Osteoblast (primary cell): ENCODE measurements at regions not wholly inside any gene's neighbourhood (a gene's known extent, or its start where the extent isn't known, plus 50 kb on each side); places are given as distances from the start of the nearest gene placed in this dataset.

Experiments
- DNase-seq: peaks from one replicate; pipeline ENCODE4 v3.0.0; 2011; ENCODE audit warnings: low spot score, mixed read lengths; ENCODE audit not compliant: insufficient read length; ENCODE audit errors: missing footprints
- H2AFZ ChIP-seq: 2 replicates; pipeline ENCODE4 v1.6.0; 2011; ENCODE audit warnings: mild to moderate bottlenecking, low read length
- H3K27ac ChIP-seq: 2 replicates; pipeline ENCODE4 v1.5.1; 2011; ENCODE audit warnings: mild to moderate bottlenecking, low read depth, low read length, moderate library complexity
- H3K27me3 ChIP-seq: 2 replicates; pipeline ENCODE4 v1.6.0; 2012; ENCODE audit warnings: mild to moderate bottlenecking, control low read depth, inconsistent platforms, low read length, moderate library complexity; ENCODE audit not compliant: insufficient read depth
- H3K36me3 ChIP-seq: 2 replicates; pipeline ENCODE4 v1.5.1; 2011; ENCODE audit warnings: mild to moderate bottlenecking, low read length, control low read depth, moderate library complexity; ENCODE audit not compliant: insufficient read depth
- H3K4me1 ChIP-seq: 2 replicates; pipeline ENCODE4 v1.5.1; 2011; ENCODE audit warnings: mild to moderate bottlenecking, low read length, control low read depth, moderate library complexity; ENCODE audit not compliant: insufficient read depth
- H3K4me2 ChIP-seq: 2 replicates; pipeline ENCODE4 v1.6.0; 2011; ENCODE audit warnings: mild to moderate bottlenecking, low read length; ENCODE audit not compliant: insufficient read depth
- H3K4me3 ChIP-seq: fragments of 200-600 bp; sonication (generic); 3 replicates; pipeline ENCODE4 v1.5.1; 2012; ENCODE audit warnings: mild to moderate bottlenecking, low read length, inconsistent platforms; ENCODE audit not compliant: insufficient read depth
- H3K79me2 ChIP-seq: 2 replicates; pipeline ENCODE4 v1.6.0; 2012; ENCODE audit warnings: mild to moderate bottlenecking, low read length, control low read depth, inconsistent platforms; ENCODE audit not compliant: insufficient read depth
- H3K9me3 ChIP-seq: 2 replicates; pipeline ENCODE4 v1.5.1; 2011; ENCODE audit warnings: low read depth, low read length, control low read depth
- H4K20me1 ChIP-seq: 2 replicates; pipeline ENCODE4 v1.6.0; 2012; ENCODE audit warnings: mild to moderate bottlenecking, low read length, control low read depth; ENCODE audit not compliant: insufficient read depth
- TF ChIP-seq, protein P1 (sequence below): IDR thresholded peaks from 2 replicates; pipeline ENCODE4 v1.5.1; 2011; ENCODE audit warnings: mild to moderate bottlenecking, low read depth, low read length, moderate library complexity; ENCODE audit errors: extremely low read depth

GRCh38 chr6:122107256-122107852, 292.1 kb upstream of the HSF2 start:
- no peaks in the 10 kb centered on the region for H3K36me3 ChIP-seq
- no peaks in the 10 kb centered on the region for H3K27me3 ChIP-seq
- DNase-seq, result no peak
- TF ChIP-seq, protein P1, sequence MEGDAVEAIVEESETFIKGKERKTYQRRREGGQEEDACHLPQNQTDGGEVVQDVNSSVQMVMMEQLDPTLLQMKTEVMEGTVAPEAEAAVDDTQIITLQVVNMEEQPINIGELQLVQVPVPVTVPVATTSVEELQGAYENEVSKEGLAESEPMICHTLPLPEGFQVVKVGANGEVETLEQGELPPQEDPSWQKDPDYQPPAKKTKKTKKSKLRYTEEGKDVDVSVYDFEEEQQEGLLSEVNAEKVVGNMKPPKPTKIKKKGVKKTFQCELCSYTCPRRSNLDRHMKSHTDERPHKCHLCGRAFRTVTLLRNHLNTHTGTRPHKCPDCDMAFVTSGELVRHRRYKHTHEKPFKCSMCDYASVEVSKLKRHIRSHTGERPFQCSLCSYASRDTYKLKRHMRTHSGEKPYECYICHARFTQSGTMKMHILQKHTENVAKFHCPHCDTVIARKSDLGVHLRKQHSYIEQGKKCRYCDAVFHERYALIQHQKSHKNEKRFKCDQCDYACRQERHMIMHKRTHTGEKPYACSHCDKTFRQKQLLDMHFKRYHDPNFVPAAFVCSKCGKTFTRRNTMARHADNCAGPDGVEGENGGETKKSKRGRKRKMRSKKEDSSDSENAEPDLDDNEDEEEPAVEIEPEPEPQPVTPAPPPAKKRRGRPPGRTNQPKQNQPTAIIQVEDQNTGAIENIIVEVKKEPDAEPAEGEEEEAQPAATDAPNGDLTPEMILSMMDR, result no peak
- no peaks in the 10 kb centered on the region for H3K4me1 ChIP-seq
- no peak overlapping the region for H3K4me2 ChIP-seq
- no peak overlapping the region for H2AFZ ChIP-seq
- H3K9me3 ChIP-seq, result no peaks in the 10 kb centered on the region
- no peak overlapping the region for H3K27ac ChIP-seq
- H3K4me3 ChIP-seq, result no peak overlapping the region
- H3K79me2 ChIP-seq, result no peaks in the 10 kb centered on the region
- H4K20me1 ChIP-seq, result no peaks in the 10 kb centered on the region

GRCh38 chr6:122109075-122109474, 290.4 kb upstream of the HSF2 start:
- no peak overlapping the region for H2AFZ ChIP-seq
- TF ChIP-seq, protein P1, result no peak
- H3K27me3 ChIP-seq, result no peaks in the 10 kb centered on the region
- DNase-seq, result no peak
- no peak overlapping the region for H3K4me2 ChIP-seq
- no peaks in the 10 kb centered on the region for H3K36me3 ChIP-seq
- no peaks in the 10 kb centered on the region for H3K9me3 ChIP-seq
- H3K79me2 ChIP-seq, result no peaks in the 10 kb centered on the region
- H3K4me3 ChIP-seq, result no peak overlapping the region
- no peaks in the 10 kb centered on the region for H3K4me1 ChIP-seq
- no peak overlapping the region for H3K27ac ChIP-seq
- H4K20me1 ChIP-seq, result no peaks in the 10 kb centered on the region

- no peak overlapping the region for H2AFZ ChIP-seq
- H3K9me3 ChIP-seq, result no peaks in the 10 kb centered on the region
- H3K27me3 ChIP-seq, result no peaks in the 10 kb centered on the region
- no peaks in the 10 kb centered on the region for H3K36me3 ChIP-seq
- H3K27ac ChIP-seq, result no peak overlapping the region
- DNase-seq, result no peak
- no peaks in the 10 kb centered on the region for H3K4me1 ChIP-seq
- H4K20me1 ChIP-seq, result no peaks in the 10 kb centered on the region
- no peak overlapping the region for H3K4me2 ChIP-seq
- H3K4me3 ChIP-seq, result no peak overlapping the region
- H3K79me2 ChIP-seq, result no peaks in the 10 kb centered on the region
- TF ChIP-seq, protein P1, result no peak
Observed at GRCh38 chr6:122114717-122115116, 284.7 kb upstream of the HSF2 start.

- H3K36me3 ChIP-seq, result no peaks in the 10 kb centered on the region
- H3K4me1 ChIP-seq, result no peaks in the 10 kb centered on the region
- DNase-seq, result no peak
Observed at GRCh38 chr6:122116119-122116834, 283.2 kb upstream of the HSF2 start.

More at GRCh38 chr6:122116119-122116834, 283.2 kb upstream of the HSF2 start:
- no peaks in the 10 kb centered on the region for H3K79me2 ChIP-seq
- H2AFZ ChIP-seq, result no peak overlapping the region
- no peaks in the 10 kb centered on the region for H3K9me3 ChIP-seq
- H4K20me1 ChIP-seq, result no peaks in the 10 kb centered on the region
- H3K4me3 ChIP-seq, result no peak overlapping the region
- H3K27ac ChIP-seq, result no peak overlapping the region
- no peaks in the 10 kb centered on the region for H3K27me3 ChIP-seq
- no peak overlapping the region for H3K4me2 ChIP-seq
- TF ChIP-seq, protein P1, result no peak
